GM04503 (cell line): ENCODE measurements at regions not wholly inside any gene's neighbourhood (a gene's known extent, or its start where the extent isn't known, plus 50 kb on each side); places are given as distances from the start of the nearest gene placed in this dataset.
"Not testable (repeated sequence)": the region's sequence is repeated elsewhere in the genome, so short reads cannot be mapped to it uniquely, and the experiment has no call there.

Experiments
- DNase-seq: peaks from one replicate; pipeline ENCODE4 v3.0.0-alpha.2; 2012; ENCODE audit warnings: low read depth

DNA sequence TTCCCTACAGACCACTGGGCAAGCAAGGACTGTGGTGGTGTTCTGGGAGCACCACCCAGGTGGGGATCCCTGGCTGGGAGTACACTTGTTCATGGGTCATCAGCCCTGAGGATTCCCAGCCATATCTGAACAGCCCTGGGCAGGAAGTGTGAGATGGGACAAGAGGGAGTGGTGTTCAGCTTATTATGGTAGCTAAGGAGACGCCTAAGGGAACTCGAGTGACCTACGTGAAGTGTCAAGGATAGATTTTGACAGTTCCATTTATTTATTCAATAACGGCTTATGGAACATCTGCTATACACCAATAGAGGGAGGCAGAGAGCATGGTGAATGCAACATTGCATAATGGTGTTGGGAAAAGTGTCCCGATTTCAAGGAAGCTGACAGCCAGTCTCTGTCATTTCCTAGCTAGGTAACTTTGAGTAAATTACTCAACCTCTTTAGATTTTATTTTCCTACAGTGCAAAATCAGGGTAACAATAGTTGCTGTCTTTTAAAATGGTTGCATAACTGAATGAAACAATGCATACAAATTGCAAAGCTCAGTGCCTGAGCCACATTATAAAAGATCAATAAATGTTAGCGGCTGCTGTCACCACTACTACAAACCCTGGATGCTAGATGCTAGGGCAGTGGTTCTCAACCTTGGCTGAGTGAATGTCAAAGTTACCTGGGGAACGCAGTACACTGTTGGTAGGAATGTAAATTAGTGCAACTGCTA lies 534.1 kb downstream of the GRIN2A start:
- peak; percentile 1 for DNase-seq

DNA sequence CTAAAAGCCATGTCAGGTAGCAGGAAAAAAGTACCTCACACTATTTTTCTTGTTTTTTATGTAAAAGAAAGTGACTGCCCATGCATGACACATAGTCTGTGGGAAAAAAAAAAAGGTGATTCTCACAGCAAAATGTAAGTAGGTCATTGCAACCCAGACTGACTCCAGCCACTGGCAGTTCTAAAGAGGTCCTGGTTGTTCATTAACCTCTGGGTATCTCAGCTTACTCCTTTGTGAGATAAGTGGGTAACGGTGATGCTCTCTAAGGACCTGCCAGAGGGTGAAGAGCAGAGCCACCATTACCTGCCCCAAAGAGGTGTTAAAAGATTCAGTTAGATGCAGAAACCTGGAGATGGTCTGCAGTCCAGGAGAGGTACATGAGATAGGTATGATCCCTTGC lies 531.9 kb downstream of the GRIN2A start:
- no peak for DNase-seq

DNA sequence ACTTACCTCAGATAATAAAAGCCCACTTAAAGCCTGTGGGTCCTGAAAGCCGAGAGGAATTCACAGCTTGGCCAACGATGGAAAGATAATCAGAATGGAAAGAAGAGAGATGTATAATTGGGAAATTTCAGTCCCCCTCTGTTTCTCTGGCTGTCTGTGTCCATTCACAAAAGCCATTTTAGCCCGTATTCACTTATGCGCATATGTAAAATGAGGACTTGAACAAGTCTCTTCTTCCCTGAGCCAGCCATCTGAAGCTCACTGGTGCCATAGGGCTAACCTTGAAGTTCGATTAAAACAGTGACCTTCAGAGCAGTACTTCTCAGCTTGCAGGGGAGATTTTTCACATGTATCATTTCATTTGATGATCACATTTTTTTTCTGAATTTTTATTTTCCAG lies 527.2 kb downstream of the GRIN2A start:
- DNase-seq = no peak

DNA sequence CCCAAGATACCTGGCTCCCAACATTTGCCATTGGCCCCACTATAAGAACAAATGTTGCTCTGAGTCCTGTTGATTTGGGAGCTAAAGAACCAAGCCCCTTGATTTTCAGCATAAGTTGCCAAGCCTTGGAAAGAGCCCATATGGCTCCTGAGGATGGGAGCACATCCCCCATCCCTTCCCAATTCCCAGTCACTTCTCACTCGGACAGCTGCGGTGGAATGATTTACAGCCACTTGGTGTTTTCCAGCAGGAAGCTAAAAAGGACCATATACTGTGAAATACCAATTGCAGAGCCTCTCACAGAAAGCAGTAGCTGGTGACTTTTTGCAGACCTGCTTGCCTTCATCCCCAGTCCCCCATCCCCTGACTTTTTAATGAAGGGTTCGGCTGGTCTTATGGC lies 524.6 kb downstream of the GRIN2A start:
- no peak for DNase-seq

- no peak for DNase-seq
Observed at GRCh38 chr16:9658164-9658563, 524.1 kb downstream of the GRIN2A start.

DNA sequence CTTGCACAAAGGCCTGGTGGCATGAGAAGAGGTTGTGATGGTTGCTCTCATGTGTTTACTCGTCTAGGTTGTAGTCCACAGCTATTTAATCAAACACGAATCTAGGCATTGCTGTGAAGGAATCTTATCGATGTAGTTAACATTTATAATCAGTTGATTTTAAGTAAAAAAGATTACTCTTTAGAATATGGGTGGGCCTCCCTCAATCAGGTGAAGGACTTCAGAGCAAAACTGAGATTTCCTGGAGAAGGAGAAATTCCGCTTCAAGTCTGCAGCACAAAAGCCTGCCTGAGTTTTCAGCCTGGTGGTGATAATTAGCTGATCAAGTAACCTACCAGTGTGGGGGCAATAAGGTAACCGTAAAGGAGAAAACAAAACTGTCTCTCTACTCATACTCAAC lies 523.6 kb downstream of the GRIN2A start:
- DNase-seq = no peak

- DNase-seq = no peak
Observed at GRCh38 chr16:9660898-9661297, 521.3 kb downstream of the GRIN2A start.

DNA sequence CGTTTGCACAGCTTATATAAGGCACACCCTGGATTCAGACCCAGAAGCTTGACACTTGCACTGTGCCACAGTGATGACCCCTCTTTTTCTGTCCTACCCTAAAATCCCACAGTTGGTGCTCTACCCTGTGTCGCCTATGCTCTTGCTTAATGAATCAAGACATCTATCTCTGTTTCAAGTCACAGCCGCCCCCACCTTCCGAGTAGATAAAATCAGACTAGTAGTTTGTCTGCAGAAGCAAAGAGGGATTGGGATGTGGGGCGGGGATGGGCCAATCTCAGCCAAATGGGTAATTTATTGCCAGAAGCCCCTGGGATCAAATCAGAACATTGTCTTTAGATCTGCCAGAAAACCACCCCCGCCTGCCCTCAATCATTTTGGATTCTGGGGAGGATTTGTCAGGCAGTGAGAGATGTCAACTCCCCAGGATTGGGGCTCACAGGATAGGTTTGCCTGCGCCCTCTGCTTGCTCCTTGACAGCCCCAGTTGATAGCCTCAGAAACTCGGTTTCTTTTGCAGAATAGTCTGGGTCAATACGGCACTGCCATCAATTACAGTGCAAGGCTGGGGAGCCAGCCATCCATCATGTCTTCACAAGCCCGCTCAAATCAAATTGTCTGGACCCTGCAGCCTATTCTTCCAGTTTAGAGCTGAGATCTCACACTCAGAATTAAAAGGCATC lies 520.8 kb downstream of the GRIN2A start:
- no peak for DNase-seq

GRCh38 chr16:9663588-9663987 lies 518.6 kb downstream of the GRIN2A start:
- no peak for DNase-seq

DNA sequence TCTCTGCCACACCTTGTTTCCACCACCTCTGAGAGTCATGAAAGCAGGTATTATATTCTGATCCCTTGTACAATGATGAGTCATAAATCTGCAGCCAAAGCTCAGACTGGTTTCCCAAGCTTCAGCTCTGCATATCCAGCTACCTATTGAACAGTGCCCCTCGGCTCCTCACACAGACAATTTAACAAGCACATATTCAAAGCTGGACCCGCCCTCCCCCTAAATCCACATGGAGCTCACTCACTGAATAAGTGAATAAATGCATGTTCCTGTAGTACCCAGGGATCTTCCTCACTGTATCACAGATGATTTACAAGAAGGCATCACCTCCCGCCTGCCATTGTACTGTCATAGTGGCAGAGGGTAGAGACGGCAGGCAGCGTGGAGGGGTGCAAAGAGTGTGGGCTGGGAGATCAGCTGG lies 516.4 kb downstream of the GRIN2A start:
- no peak for DNase-seq

- DNase-seq = no peak
Observed at GRCh38 chr16:9666834-9667480, 515.3 kb downstream of the GRIN2A start.

DNA sequence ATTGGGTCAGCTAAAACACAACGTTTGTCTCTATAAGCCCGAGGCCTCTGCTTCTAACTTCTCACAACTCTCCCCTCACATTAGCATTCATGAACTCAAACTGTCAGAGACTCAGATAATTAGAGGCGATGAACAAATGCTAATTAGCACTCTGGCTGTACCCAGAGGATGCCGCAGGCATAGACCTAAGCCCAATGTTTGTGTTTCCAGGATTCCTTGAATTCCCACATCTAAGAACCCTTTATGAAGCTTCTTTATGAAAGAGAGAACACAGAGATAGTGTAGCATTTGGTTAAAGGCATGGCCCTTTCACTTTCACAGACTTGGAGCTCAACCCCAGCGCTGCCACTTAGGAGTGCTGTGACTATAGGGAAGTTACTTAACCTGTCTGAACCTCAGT lies 512.2 kb downstream of the GRIN2A start:
- DNase-seq = no peak

DNA sequence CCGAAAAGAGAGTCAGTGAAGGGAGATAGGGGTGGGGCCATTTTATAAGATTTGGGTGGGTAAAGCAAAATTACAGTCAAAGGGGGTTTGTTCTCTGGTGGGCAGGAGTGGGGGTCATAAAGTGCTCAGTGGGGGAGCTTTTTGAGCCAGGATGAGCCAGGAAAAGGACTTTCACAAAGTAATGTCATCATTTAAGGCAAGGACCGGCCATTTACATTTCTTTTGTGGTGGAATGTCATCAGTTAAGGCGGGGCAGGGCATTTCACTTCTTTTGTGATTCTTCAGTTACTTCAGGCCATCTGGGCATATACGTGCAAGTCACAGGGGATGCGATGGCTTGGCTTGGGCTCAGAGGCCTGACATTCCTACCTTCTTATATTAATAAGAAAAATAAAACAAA lies 511.6 kb downstream of the GRIN2A start:
- not testable (repeated sequence) for DNase-seq

DNA sequence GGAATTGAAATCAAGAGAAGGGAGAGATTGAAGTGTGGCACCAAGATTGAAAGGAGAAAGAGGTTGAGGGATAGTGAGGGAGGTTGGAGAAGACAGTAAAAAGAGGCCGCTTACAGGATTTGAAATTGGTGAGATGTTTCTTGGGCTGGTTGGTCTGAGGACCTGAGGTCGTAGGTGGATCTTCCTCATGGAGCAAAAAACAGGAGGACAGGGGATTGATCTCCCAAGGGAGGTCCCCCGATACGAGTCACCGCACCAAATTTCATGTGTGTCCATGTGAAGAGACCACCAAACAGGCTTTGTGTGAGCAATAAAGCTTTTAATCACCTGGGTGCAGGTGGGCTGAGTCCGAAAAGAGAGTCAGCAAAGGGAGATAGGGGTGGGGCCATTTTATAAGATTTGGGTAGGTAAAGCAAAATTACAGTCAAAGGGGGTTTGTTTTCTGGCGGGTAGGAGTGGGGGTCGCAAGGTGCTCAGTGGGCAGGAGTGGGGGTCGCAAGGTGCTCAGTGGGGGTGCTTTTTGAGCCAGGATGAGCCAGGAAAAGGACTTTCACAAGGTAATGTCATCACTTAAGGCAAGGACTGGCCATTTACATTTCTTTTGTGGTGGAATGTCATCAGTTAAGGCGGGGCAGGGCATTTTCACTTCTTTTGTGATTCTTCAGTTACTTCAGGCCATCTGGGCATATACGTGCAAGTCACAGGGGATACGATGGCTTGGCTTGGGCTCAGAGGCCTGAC lies 505.5 kb downstream of the GRIN2A start:
- not testable (repeated sequence) for DNase-seq

GRCh38 chr16:9677301-9677653 lies 505.0 kb downstream of the GRIN2A start:
- DNase-seq = no peak

- no peak for DNase-seq
Observed at GRCh38 chr16:9679213-9679767, 502.9 kb downstream of the GRIN2A start.

DNA sequence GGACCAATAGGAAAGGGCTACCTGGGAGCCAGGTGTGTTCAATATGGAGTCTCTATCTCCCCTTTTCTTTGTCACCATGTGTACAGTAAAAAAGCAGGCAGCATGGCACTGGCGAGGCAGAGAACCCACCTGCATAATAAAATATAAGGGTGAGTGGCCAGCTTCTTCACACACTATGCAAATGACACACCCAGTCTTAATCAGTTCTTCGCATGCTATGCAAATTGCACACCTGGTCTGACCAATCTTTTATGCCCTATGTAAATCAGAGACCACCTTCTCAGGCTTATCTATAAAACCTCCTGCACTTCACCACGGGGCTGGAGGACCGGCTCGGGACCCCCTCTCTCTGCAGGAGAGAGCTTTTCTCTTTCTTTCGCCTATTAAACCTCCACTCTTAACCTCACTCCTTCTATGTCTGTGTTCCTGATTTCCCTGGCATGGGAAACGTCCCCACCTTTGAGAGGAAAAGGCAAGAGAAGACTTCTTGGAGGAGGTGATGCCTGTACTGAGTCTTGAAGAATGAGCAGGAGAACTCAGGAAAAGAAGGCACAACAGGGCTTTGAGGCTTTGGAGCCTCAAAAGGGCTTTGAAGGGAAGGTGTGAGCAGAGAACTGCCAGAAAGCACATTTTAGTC lies 502.1 kb downstream of the GRIN2A start:
- no peak for DNase-seq

DNA sequence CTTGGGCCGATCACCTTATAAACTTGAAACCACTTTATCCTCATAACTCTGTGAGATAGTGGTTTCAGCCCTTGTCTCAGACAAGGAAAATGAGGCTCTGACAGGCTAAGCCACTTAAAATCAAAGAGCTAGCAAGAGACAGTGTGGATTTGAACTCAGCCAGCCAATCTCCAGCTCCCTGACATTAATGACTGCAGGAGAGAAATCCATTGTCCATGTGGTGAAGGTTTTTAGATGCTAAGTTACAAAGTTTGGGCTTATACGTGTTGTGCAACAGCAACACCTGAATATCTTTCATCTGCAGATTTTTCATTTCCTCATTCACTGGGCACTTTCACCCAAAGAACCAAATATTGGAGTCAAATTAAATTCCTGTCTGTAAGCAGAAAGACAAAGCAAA lies 501.3 kb downstream of the GRIN2A start:
- no peak for DNase-seq

DNA sequence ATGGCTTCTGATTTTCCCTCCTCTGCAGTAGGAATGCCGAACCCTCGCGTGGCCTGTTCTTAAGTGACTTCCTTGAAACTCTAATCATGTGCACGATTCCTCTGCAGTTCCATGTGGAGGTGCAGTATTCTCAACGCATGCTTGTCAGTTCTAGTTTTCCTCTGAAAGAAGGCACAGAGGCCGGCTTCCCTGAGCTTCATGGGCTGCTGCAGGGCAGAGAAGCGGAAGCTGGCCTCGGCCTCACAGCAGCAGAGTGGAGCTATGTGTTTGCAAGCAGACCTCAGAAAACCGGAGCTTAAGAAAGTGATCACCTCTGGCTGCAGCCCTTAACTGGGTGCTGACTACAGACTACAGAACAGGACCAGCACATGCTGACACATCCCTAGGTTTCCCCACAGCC lies 500.7 kb downstream of the GRIN2A start:
- no peak for DNase-seq

DNA sequence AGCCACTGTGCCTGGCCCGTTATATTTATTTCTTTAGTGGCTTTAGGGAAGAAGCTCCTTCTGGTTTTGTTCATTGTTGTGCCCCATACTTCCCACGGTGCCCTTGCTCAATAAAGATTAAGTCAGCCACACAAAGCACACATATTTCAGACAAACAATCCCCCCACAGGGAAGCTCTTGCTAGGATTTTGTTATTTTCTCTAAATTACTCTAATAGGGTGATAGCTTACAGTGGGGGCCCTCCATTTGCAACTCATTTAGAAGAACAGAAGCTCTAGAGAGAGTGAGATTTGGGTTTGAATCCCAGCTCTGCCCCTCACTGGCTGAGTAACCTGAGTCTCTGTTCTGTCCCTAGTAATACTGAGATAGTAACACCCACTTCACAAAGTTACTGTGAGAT lies 499.9 kb downstream of the GRIN2A start:
- DNase-seq = no peak

DNA sequence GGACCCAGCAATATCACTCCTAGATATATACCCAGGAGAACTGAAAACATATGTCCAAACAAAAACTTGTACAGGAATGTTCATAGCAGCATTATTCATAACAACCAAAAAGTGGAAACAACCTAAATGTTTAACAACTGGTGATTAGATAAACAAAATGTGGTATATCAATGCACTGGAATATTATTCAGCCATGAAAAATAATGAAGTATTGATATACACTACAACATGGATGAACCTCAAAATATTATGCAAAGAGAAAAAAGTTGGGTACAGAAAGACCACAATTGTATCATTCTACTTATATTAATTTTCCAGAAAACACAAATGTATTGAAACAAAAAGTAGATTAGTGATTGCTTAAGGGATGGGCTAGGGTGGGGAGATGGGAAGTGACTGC lies 498.6 kb downstream of the GRIN2A start:
- no peak for DNase-seq

GRCh38 chr16:9687737-9688319 lies 494.4 kb downstream of the GRIN2A start:
- no peak for DNase-seq
